ENCODE measurements at regions not wholly inside any gene's neighbourhood (a gene's known extent, or its start where the extent isn't known, plus 50 kb on each side); places are given as distances from the start of the nearest gene placed in this dataset.

DNA sequence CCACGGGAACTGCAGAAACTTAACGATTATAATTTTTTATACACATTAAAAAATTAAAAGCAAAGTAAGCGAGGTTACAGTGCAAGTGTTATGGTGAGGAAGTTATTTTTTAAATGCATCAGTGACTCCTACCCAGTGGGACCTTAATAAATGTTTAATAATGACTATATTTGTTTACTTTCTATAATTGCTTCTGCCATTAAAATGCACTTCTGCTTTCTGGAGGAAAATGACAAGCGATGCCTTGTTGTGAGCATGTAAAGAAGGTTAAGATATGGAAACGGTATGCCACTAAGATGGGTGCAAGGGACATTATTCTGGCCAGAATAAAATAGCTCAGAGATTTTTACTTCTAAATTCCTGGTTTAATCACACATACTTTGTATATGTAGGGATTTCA, 252.1 kb downstream of the CDH11 start:
- DNase-seq (ENCODE audit: low read depth in 1 of 2, low spot score in 1 of 2), result no peak
- H3K27ac ChIP-seq (replicated peaks), result no peak overlapping the region
- TF ChIP-seq, protein P1, sequence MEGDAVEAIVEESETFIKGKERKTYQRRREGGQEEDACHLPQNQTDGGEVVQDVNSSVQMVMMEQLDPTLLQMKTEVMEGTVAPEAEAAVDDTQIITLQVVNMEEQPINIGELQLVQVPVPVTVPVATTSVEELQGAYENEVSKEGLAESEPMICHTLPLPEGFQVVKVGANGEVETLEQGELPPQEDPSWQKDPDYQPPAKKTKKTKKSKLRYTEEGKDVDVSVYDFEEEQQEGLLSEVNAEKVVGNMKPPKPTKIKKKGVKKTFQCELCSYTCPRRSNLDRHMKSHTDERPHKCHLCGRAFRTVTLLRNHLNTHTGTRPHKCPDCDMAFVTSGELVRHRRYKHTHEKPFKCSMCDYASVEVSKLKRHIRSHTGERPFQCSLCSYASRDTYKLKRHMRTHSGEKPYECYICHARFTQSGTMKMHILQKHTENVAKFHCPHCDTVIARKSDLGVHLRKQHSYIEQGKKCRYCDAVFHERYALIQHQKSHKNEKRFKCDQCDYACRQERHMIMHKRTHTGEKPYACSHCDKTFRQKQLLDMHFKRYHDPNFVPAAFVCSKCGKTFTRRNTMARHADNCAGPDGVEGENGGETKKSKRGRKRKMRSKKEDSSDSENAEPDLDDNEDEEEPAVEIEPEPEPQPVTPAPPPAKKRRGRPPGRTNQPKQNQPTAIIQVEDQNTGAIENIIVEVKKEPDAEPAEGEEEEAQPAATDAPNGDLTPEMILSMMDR (IDR thresholded peaks at IDR 0.05; ENCODE audit: insufficient read depth, low read length), result no peak
- TF ChIP-seq, protein P2, sequence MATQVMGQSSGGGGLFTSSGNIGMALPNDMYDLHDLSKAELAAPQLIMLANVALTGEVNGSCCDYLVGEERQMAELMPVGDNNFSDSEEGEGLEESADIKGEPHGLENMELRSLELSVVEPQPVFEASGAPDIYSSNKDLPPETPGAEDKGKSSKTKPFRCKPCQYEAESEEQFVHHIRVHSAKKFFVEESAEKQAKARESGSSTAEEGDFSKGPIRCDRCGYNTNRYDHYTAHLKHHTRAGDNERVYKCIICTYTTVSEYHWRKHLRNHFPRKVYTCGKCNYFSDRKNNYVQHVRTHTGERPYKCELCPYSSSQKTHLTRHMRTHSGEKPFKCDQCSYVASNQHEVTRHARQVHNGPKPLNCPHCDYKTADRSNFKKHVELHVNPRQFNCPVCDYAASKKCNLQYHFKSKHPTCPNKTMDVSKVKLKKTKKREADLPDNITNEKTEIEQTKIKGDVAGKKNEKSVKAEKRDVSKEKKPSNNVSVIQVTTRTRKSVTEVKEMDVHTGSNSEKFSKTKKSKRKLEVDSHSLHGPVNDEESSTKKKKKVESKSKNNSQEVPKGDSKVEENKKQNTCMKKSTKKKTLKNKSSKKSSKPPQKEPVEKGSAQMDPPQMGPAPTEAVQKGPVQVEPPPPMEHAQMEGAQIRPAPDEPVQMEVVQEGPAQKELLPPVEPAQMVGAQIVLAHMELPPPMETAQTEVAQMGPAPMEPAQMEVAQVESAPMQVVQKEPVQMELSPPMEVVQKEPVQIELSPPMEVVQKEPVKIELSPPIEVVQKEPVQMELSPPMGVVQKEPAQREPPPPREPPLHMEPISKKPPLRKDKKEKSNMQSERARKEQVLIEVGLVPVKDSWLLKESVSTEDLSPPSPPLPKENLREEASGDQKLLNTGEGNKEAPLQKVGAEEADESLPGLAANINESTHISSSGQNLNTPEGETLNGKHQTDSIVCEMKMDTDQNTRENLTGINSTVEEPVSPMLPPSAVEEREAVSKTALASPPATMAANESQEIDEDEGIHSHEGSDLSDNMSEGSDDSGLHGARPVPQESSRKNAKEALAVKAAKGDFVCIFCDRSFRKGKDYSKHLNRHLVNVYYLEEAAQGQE (IDR thresholded peaks at IDR 0.05; ENCODE audit: insufficient replicate concordance, low read depth), result no peak
- TF ChIP-seq SPI1 (IDR thresholded peaks at IDR 0.05; ENCODE audit: borderline replicate concordance, low read depth) (no peak), GABPA (IDR thresholded peaks at IDR 0.05; ENCODE audit: low read depth) (no peak), POLR2AphosphoS5 (IDR thresholded peaks at IDR 0.05; ENCODE audit: low read depth) (no peak)
- no peaks in the 10 kb centered on the region for H3K27me3 ChIP-seq (ENCODE audit: insufficient read depth, poor library complexity, severe bottlenecking)
- no peak overlapping the region for H3K4me3 ChIP-seq (replicated peaks; ENCODE audit: insufficient read depth, low read length)

DNA sequence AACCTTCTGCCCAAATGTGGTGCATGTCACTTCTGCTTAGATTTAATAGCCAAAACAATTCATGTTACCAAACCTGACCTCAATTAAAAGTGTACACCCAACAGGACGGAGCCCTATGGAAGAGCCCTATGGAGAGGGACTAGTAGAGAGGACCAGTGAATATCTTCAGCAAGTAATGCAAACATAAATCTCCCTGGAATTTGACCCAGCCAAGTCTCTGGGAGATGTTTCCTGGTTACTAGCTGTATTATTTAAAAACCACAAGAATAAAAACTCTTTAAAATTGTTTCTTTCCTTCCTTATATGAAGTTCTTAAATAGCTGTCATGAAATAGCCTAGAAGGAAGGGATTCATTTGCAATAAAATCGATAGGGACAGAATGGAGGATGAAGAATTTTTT, 255.8 kb downstream of the CDH11 start:
- TF ChIP-seq GABPA (IDR thresholded peaks at IDR 0.05; ENCODE audit: low read depth), result no peak
- no peak for TF ChIP-seq SPI1 (IDR thresholded peaks at IDR 0.05; ENCODE audit: borderline replicate concordance, low read depth)
- TF ChIP-seq, protein P2 (IDR thresholded peaks at IDR 0.05; ENCODE audit: insufficient replicate concordance, low read depth), result no peak
- TF ChIP-seq, protein P1 (IDR thresholded peaks at IDR 0.05; ENCODE audit: insufficient read depth, low read length), result no peak
- TF ChIP-seq POLR2AphosphoS5 (IDR thresholded peaks at IDR 0.05; ENCODE audit: low read depth), result no peak
- no peak overlapping the region for H3K4me3 ChIP-seq (replicated peaks; ENCODE audit: insufficient read depth, low read length)
- no peak overlapping the region for H3K27ac ChIP-seq (replicated peaks)
- no peaks in the 10 kb centered on the region for H3K27me3 ChIP-seq (ENCODE audit: insufficient read depth, poor library complexity, severe bottlenecking)
- DNase-seq (ENCODE audit: low read depth in 1 of 2, low spot score in 1 of 2), result no peak

DNA sequence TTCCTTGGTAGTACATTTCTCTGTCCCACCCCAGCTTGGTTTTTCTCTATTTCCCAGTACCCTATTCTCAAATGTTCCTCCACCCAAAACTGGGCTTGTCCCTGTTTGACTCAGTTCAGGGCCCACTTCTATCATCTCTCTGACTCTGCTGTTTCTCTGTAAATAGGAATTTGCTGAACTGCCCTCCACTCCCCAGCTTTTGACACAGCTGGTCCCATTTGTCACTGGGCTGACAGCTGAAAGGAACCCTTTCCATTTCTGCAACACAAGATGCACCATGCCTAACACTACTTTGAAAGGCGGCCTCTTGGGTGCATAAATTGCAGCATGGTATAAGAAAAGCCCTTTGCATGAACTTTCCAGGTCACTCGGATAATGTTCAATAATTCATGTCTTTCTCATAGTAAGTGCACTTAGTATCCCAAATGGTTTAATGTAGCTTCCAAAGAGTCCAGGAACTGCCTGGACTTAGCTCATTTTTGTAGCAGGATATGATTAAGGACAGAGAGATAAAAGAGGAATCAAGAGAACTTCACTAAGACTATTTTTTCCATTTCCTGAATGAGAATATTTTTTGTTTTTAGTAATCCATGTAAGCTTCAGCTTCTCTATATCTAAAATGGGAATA, 256.7 kb downstream of the CDH11 start:
- no peak for DNase-seq (ENCODE audit: low read depth in 1 of 2, low spot score in 1 of 2)
- H3K4me3 ChIP-seq (replicated peaks; ENCODE audit: insufficient read depth, low read length), result no peak overlapping the region
- TF ChIP-seq, protein P2 (IDR thresholded peaks at IDR 0.05; ENCODE audit: insufficient replicate concordance, low read depth), result no peak
- TF ChIP-seq GABPA (IDR thresholded peaks at IDR 0.05; ENCODE audit: low read depth) (no peak), SPI1 (IDR thresholded peaks at IDR 0.05; ENCODE audit: borderline replicate concordance, low read depth) (no peak), POLR2AphosphoS5 (IDR thresholded peaks at IDR 0.05; ENCODE audit: low read depth) (no peak)
- TF ChIP-seq, protein P1 (IDR thresholded peaks at IDR 0.05; ENCODE audit: insufficient read depth, low read length), result no peak
- no peaks in the 10 kb centered on the region for H3K27me3 ChIP-seq (ENCODE audit: insufficient read depth, poor library complexity, severe bottlenecking)
- no peak overlapping the region for H3K27ac ChIP-seq (replicated peaks)

Measured in HL-60 (cell line).